SHP77 treated with DMSO at 0.1 percent for 48 hours (cell line): ENCODE measurements at regions not wholly inside any gene's neighbourhood (a gene's known extent, or its start where the extent isn't known, plus 50 kb on each side); places are given as distances from the start of the nearest gene placed in this dataset.
"Not testable (repeated sequence)": the region's sequence is repeated elsewhere in the genome, so short reads cannot be mapped to it uniquely, and the experiment has no call there.

Experiments used
- DNase-seq: peaks from one replicate; lab custom pipeline; 2025; lab: John Stamatoyannopoulos, UW

DNA sequence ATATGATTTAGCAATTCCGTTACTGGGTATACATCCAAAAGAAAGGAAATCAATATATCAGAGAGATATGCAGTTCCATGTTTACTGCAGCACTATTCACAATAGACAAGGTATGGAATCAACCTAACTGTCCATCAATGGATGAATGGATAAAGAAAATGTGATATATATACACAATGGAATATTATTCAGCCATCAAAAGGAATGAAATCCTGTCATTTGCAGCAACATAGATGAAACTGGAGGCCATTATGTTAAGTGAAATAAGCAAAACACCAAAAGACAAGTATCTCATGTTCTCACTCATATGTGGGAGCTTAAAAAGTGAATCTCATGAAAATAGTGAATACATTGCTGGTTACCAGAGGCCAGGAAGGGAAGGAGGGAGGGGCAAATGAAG, 390.8 kb downstream of the ZFHX3 start:
- no peak for DNase-seq

DNA sequence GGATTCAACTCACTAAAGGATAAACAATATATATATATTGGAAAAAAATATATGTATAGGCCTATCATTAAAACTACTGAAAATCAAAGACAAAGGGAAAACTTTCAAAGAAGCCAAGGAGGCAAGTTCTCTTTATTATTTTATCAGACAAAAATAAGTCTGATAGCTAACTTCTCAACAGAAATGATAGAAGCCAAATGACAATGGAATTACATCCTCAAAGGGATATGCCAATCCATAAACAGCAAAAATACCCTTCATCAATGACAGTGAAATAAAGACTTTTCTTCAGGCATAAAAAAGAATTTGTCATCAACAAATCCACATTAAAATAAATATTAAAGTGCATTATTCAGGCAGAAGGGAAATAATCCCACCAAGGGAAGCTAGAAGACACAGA, 393.4 kb downstream of the ZFHX3 start:
- no peak for DNase-seq

DNA sequence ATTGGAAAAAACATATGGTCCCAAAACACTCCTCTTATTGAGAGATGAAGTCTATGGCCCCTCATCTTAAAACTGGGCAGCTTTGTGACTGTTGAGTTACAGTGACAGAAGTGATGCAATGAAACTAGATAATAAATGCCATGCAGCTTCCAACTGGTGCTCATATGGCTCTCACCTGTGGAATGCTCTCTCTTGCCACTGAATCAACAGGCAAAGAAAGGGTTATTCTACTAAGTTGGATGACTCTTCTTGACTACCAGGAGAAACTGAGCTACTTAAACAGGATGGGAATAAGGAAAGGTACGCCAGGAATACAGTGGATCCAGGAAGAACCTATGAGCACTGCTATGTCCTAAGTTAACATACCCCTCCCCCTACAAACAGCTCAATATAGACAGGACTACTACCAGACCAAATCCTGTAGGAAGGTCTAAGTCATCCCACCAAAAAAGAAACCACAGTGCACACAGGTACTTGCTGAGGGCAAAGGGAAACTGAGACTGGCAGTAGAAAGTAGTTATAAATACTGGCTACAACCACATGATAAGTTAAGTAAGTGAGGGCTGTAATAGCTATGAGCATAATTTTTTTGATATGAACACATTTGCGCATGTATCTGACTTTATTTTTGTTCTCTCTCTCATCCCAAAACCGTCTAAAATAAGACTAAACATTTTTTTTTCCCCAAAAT, 398.5 kb downstream of the ZFHX3 start:
- DNase-seq, result no peak

DNA sequence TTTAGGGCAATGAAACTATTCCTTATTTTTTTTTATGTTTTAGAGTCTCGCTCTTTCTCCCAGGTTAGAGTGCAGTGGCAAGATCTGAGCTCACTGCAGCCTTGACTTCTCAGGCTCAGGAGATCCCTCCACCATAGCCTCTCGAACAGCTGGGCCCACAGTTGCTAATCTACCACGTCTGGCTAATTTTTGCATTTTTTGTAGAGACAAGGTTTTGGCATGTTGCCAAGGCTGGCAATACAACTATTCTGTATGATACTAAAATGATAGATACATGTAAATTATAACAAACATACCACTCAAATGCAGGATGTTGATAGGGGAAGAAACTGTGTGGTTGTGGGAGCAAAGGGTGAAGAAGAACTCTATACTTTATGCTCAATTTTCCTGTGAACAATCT, 401.3 kb downstream of the ZFHX3 start:
- no peak for DNase-seq

DNA sequence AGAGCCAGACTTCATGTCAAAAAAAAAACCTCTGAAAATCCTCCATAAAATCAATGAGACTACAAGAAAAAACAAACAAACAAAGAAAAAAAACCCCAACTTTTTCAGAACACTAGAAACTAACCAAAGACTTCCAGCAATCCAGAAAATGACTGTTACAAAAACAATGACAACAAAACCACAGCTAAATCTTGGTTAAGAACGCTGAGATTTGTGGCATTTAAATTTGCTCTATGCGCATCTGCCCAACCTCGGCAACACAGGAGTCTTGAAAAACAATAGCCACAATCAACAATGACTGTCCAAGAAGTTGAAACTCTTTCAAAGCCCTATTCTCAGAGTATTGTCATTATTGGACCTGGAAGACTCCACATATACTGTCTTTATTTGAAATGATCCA, 402.4 kb downstream of the ZFHX3 start:
- no peak for DNase-seq

DNA sequence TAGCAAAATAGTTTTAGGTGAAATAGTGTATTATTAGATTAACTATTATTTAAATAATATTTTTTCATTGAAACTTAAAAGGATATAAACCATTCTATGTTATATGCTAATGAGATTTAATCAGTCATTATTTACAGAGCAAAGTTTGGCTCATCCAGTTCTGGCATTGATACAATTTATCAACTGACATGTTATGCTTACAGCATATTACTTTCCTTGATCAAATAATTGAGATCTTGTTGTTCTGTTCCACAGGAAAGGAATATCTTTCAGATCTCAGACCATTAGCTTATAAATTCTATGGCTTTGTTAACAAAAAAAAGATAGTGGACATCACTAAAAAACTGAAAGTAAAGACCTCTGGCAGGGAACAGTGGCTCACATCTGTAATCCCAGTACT, 403.0 kb downstream of the ZFHX3 start:
- no peak for DNase-seq

DNA sequence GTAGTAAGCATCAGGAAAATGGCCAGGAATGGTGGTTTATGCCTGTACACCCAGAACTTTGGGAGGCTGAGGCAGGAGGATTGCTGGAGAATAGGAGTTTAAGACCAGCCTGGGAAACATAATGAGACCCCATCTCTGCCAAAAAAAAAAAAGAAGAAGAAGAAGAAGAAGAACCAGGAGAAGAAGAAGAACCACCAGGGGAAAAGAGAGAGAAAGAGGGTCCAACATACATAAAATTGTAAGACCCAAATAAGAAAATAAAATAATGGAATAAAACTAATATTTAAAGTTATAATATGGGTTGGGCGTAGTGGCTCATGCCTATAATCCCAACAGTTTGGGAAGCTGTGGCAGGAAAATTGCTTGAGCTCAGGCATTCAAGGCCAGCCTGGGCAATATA, 408.4 kb downstream of the ZFHX3 start:
- no peak for DNase-seq

DNA sequence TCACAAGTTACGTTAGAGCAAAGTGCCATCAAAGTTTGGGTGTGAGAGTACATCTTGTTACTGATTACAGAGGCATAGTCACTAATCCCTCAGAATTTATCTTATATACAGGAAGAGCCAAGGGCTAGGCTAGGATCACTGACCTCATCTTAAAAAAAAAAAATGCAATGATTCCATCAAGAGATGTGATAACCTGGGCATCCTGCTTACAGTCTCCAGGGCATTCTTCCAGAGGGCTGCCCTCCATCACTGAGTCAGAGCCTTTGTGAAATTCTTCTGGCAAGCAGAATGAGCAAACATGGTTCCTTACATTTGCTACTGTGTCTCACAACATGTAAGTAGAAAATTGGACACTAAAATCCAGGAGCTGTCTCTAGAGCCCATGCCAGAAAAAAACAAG, 410.6 kb downstream of the ZFHX3 start:
- DNase-seq, result no peak

DNA sequence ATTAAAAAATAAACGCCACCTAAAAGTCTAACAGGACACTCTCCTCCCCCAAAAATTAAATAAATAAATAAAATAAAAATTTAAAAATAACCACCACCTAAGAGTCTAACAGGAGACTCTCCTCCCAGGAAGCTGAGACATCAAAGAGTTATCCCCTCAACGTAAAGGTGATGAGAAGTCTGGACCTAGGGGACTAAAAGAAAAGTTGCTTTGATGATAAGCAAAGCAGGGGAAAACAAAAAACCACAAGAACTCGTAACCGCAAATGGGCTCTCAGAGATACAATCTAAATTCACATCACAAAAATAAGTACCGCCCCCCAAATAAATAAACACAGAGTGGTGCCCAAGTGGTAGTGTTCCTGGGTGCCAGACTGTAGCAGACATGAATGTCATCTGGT, 412.2 kb downstream of the ZFHX3 start:
- DNase-seq, result no peak

DNA sequence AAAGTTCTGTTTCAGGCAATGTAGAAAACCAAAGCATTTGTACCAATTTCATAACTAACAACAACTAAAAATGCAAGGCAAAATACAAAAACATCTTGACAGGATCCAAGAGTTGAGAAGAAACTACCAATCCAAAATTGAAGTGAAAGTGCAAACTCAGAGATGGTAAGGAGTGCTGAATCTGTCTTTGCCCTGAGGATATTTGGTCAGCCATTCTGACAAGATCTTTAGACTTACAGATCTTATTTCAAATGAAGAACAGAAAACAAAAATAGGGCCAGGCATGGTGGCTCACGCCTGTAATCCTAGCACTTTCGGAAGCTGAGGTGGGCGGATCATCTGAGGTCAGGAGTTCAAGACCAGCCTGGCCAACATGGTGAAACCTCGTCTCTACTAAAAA, 412.8 kb downstream of the ZFHX3 start:
- no peak for DNase-seq

DNA sequence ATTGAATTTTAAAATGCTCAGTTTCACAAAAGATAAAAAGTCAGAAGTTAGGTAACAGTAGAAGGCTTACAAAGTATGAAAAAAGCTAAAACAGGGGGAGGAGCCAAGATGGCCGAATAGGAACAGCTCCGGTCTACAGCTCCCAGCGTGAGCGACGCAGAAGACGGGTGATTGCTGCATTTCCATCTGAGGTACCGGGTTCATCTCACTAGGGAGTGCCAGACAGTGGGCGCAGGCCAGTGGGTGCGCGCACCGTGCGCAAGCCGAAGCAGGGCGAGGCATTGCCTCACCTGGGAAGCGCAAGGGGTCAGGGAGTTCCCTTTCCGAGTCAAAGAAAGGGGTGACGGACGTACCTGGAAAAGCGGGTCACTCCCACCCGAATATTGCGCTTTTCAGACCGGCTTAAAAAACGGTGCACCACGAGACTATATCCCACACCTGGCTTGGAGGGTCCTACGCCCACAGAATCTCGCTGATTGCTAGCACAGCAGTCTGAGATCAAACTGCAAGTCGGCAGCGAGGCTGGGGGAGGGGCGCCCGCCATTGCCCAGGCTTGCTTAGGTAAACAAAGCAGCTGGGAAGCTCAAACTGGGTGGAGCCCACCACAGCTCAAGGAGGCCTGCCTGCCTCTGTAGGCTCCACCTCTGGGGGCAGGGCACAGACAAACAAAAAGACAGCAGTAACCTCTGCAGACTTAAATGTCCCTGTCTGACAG, 420.6 kb downstream of the ZFHX3 start:
- not testable (repeated sequence) for DNase-seq

DNA sequence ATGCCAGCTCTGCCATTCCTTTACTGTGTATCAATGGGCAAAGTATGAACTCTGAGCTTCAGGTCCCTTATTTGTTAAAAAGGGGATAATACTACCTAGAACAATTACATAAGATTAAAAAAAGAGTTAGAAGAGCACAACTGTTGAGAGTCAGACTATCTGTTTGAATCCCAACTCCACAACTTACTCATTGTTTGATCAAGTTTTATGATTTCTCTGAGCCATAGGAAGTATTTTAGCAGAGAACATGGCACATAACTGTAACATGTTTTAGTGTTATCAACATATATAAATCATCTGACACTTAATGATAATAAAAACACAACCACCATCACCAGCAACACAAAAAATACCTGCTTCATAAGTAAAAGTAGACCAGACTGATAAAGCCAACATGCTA, 421.3 kb downstream of the ZFHX3 start:
- DNase-seq, result no peak

DNA sequence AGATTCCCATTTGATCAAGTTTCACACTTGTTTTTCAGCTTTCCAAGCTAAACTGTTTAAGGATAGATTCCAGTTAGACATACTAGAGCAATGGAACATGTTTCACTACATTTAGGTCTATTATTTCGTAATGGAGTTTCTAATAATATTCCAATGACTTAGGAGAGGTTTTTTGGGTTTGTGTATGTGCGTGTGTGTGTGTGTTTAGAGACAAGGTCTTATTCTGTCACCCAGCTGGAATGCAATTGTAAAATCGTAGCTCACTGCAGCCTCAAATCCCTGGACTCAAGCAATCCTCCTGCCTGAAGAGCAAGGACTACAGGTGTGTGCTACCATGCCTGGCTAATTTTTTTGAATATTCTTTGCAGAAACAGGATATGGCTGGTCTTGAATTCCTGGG, 426.3 kb downstream of the ZFHX3 start:
- DNase-seq, result no peak

DNA sequence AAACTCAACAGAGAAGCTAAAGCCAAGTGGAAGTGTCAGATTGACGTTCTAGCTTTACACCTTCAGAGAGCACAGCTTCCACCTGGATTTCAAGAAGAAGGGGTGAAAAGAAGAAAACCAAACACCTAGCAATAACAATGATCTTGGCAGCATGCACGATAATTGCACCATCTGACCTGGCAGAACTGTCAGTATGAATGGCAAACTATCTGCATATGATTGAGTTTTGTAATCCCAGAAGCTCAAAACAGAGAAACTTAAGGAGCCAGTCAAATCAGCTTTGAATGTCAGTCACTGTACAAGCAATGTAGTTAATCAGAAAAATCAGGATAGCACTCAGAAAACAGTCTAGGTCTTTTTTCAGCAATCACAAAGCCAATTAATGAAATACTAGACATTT, 427.1 kb downstream of the ZFHX3 start:
- no peak for DNase-seq

DNA sequence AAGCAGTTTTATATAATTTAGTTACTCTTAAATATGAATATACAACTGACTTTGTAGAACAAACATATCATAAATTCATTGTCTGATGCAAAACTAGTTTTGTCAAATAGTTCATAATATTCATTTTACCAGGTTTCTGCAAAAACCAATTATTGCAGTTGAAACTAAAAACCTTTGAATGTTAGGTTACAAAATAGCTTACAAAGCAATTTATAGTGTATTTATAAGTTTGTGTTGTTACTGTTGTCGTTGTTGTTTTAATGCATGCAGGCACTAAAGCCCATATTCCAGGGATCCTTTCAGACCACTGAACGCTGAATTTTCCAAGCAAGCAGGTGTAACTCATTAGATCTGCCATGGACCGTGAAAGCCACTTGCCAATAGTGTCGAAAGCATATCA, 427.6 kb downstream of the ZFHX3 start:
- no peak for DNase-seq

DNA sequence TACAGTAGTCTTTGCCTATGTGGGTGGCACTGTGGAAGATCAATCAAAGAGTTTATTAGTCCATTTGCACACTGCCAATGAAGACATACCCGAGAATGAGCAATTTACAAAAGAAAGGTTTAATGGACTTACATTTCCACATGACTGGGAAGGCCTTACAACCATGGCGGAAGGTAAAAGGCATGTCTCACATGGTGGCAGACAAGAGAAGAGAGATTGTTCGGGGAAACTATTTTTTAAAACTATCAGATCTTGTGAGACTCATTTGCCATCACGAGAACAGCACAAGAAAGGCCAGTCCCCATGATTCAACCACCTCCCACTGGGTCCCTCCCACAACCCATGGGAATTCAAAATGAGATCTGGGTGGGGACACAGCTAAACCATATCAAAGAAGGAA, 432.1 kb downstream of the ZFHX3 start:
- DNase-seq, result no peak

DNA sequence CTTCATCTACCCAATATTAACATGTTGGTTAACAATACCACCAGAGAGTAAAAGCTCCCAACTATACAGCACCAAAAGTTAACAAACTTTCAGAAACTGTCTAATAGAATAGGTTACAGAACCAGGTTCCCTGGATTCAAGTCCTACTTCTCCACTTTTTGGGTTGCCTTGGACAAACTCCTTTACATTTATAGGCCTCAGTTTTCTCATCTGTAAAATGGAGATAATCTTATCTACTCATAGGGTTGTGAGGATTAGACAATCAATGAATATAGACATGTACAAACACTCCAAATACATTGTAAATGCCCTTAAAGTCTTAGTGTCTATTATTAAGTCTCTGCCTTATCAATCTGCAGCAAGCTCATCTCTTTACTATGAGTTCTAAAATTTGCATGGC, 435.2 kb downstream of the ZFHX3 start:
- no peak for DNase-seq

DNA sequence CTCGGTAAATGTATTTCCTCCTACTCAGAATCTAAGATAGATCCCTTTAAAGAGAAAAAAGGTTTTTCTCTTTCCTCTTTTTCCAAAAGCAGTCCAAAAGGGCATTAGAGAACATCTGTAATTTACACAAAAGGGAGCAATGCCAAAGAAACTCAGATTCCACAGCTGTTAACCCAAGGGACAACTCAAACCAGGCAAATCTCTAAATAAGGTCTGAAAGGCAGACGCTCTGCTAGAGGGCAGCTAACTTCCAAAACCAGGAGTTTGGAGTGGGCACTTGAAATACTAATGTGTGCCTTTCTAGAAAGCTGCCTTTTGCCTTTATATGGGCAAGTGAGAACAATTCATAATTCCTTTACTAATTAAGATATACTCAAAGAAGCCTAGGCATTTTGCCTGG, 435.7 kb downstream of the ZFHX3 start:
- no peak for DNase-seq

DNA sequence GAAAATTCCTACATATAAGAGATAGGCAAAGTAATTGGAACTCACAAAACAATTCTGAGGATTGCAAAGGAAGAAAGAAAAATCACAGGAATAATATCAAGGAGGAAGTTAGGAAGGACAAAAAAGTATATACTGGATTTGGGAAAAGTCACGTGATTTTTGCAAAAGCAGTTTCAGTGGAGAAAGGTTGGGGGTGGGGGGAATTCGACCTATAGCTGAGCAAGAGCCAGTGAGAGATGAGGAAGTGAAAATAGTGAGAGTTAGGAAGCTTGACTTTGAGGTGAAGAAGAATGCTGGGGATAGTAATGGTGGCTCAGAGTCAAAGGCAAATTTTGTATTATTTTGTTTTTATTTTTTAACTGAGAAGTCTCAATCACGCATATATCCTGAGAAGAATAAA, 438.0 kb upstream of the PMFBP1 start:
- no peak for DNase-seq

DNA sequence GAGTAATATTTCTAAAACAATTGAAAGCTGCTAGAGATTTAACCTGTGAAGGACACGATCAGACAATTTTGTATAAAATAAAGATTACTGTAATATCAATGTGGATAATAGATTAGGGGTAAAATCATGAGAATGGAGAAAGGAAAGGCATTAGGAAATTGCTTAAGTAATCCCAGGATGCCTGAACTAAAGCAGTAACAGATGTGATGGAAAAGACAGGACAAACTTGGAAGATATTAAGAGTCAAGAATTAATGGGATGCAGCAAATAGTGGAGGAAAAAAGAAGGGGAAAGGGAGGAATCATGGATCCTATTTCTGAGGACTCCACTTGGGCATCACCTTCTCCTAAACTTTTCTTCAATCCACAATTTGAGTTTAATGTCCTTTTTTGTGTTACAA, 437.1 kb upstream of the PMFBP1 start:
- DNase-seq, result no peak

DNA sequence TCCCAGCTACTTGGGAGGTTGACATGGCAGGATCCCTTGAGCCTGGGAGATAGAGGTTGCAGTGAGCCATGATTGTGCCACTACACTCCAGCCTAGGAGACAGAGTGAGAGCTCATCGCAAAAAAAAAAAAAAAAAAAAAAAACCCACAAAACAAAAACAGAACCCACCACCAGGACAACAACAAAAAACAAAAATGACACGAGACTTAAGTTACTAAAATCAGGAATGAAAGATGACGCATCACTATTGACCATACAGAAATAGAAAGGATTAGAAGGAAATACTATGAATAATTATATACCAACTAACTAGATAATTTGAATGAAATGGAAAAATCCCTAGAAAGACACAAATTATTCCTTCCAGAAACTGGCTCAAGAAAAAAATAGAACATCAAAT, 432.4 kb upstream of the PMFBP1 start:
- DNase-seq, result no peak

DNA sequence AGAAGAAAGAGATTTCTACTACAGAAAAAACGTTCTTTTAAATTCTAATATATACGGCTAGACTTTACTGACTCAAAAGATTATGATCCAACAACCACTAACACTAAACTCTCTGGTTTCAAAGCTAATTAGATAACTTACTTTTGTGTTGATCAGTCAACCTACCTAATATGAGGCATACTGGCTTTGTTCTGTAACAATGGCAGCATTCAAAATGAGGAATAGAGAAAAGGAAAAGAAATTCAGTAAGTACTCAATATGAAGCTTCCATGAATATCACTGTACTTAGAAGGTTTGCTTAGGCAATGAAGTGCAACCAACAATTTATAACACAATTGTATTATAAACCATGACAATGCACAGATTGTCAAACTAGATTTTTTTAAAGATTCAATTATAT, 430.5 kb upstream of the PMFBP1 start:
- no peak for DNase-seq

DNA sequence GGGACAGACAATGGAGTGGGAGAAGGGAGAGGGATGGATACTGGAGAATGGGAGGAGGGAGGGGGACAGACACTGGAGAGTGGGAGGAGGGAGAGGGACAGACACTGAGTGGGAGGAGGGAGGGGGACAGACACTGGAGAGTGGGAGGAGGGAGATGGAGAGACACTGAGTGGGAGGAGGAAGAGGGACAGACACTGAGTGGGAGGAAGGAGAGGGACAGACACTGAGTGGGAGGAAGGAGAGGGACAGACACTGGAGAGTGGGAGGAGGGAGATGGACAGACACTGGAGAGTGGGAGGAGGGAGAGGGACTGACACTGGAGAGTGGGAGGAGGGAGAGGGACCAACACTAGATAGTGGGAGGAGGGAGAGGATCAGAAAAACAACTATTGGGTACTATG, 426.7 kb upstream of the PMFBP1 start:
- no peak for DNase-seq

DNA sequence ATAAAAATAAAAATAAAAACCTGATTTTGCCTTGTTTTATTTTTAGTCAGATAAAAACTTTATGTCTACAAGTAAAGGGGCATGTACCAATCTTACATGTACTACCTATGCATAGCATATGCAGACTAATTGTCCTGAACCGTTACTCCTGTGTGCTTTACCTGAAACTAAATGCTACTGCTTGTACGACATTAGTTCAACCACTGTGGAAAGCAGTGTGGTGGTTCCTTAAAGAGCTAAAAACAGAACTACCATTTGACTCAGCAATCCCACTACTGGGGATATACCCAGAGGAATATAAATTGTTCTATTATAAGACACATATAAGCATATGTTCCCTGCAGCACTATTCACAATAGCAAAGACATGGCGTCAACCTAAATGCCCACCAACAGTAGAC, 426.0 kb upstream of the PMFBP1 start:
- no peak for DNase-seq
